CD14-positive monocyte (primary cell): ENCODE measurements at regions not wholly inside any gene's neighbourhood (a gene's known extent, or its start where the extent isn't known, plus 50 kb on each side); places are given as distances from the start of the nearest gene placed in this dataset.

Source experiments
- DNase-seq, 3 donors: peaks; one replicate each; pipeline ENCODE4 v3.0.0-alpha.2; 2011 to 2022
- H2AFZ ChIP-seq: 2 replicates; pipeline ENCODE4 v1.6.0; 2012; ENCODE audit warnings: mild to moderate bottlenecking, low read depth, low read length, inconsistent platforms; ENCODE audit not compliant: insufficient read depth, poor library complexity, severe bottlenecking
- H3K27ac ChIP-seq, 2 donors: 1 replicate in 1 of 2; 2 replicates in 1 of 2; pipeline ENCODE4 v1.5.1; 2012 to 2013; ENCODE audit warnings: low read length in 2 of 2, control low read depth in 1 of 2, inconsistent platforms in 1 of 2, low read depth in 1 of 2, mild to moderate bottlenecking in 1 of 2
- H3K27me3 ChIP-seq, 2 donors: one replicate each; pipeline versions ENCODE4 v1.6.0 to v1.6.1; 2011 to 2013; ENCODE audit warnings: low read length in 2 of 2; ENCODE audit not compliant: control insufficient read depth in 2 of 2, insufficient read depth in 2 of 2
- H3K36me3 ChIP-seq, 2 donors: replicated peaks in 1 of 2; 1 replicate in 1 of 2; 2 replicates in 1 of 2; pipeline versions ENCODE4 v1.5.1 to v1.6.1; 2012 to 2013; ENCODE audit warnings: low read length in 2 of 2, control low read depth in 1 of 2, inconsistent platforms in 1 of 2, mild to moderate bottlenecking in 1 of 2; ENCODE audit not compliant: insufficient read depth in 2 of 2, control insufficient read depth in 1 of 2
- H3K4me1 ChIP-seq, 2 donors: 1 replicate in 1 of 2; 2 replicates in 1 of 2; pipeline versions ENCODE4 v1.5.1 to v1.6.1; 2012 to 2013; ENCODE audit warnings: low read length in 2 of 2, control low read depth in 1 of 2, inconsistent platforms in 1 of 2, mild to moderate bottlenecking in 1 of 2, moderate library complexity in 1 of 2; ENCODE audit not compliant: insufficient read depth in 2 of 2, control insufficient read depth in 1 of 2
- H3K4me2 ChIP-seq: replicated peaks from 2 replicates; pipeline ENCODE3; 2012; ENCODE audit warnings: low read length, moderate library complexity, mild to moderate bottlenecking; ENCODE audit not compliant: poor library complexity, severe bottlenecking; ENCODE audit errors: extremely low read depth
- H3K4me3 ChIP-seq, 3 experiments: fragments of 200-600 bp in 1 of 3; sonication (generic) in 1 of 3; replicated peaks in 1 of 3; 1 replicate in 2 of 3; 2 replicates in 1 of 3; pipeline ENCODE4 v1.5.1; 2011 to 2013; ENCODE audit warnings: low read length in 3 of 3, mild to moderate bottlenecking in 3 of 3, control low read depth in 2 of 3, low read depth in 2 of 3, inconsistent platforms in 1 of 3, moderate library complexity in 1 of 3
- H3K79me2 ChIP-seq: 2 replicates; pipeline ENCODE4 v1.6.0; 2012; ENCODE audit warnings: mild to moderate bottlenecking, control low read depth, inconsistent platforms, low read length, moderate library complexity; ENCODE audit not compliant: insufficient read depth
- H3K9ac ChIP-seq: 2 replicates; pipeline ENCODE4 v1.6.0; 2017; ENCODE audit warnings: low read length, mild to moderate bottlenecking; ENCODE audit not compliant: insufficient read depth, poor library complexity, severe bottlenecking
- H3K9me3 ChIP-seq, 2 donors: replicated peaks in 1 of 2; 1 replicate in 1 of 2; 2 replicates in 1 of 2; pipeline versions ENCODE4 v1.5.1 to v1.6.1; 2012 to 2013; ENCODE audit warnings: low read length in 2 of 2, control low read depth in 1 of 2; ENCODE audit not compliant: control insufficient read depth in 1 of 2, insufficient read depth in 1 of 2
- H4K20me1 ChIP-seq: 2 replicates; pipeline ENCODE4 v1.6.0; 2012; ENCODE audit warnings: mild to moderate bottlenecking, low read length, control low read depth, moderate library complexity; ENCODE audit not compliant: insufficient read depth
- H3K27ac Mint-ChIP-seq, 7 donors: one replicate each; pipeline ENCODE4 v1.8.0; 2020; ENCODE audit warnings: mild to moderate bottlenecking in 7 of 7, mixed read lengths in 7 of 7, moderate library complexity in 6 of 7, inconsistent platforms in 2 of 7
- H3K27me3 Mint-ChIP-seq, 3 donors: one replicate each; pipeline ENCODE4 v1.8.0; 2021 to 2022; ENCODE audit warnings: low read depth in 3 of 3, mild to moderate bottlenecking in 3 of 3, mixed read lengths in 3 of 3, moderate library complexity in 3 of 3, inconsistent platforms in 1 of 3
- H3K36me3 Mint-ChIP-seq, 2 donors: one replicate each; pipeline ENCODE4 v1.8.0; 2020; ENCODE audit warnings: mixed read lengths in 2 of 2, inconsistent platforms in 1 of 2, mild to moderate bottlenecking in 1 of 2
- H3K4me1 Mint-ChIP-seq: one replicate; pipeline ENCODE4 v1.8.0; 2020; ENCODE audit warnings: mild to moderate bottlenecking, mixed read lengths
- H3K4me3 Mint-ChIP-seq, 2 donors: one replicate each; pipeline ENCODE4 v1.8.0; 2020; ENCODE audit warnings: mild to moderate bottlenecking in 2 of 2, mixed read lengths in 2 of 2, moderate library complexity in 1 of 2
- H3K9me3 Mint-ChIP-seq, 7 donors: one replicate each; pipeline ENCODE4 v1.8.0; 2020 to 2022; ENCODE audit warnings: mixed read lengths in 7 of 7, mild to moderate bottlenecking in 6 of 7, moderate library complexity in 6 of 7, inconsistent platforms in 2 of 7
- CTCF ChIP-seq: fragments of 200-600 bp; IDR thresholded peaks from one replicate; pipeline ENCODE4 v1.8.0; 2022; ENCODE audit warnings: antibody characterized with exemption, mild to moderate bottlenecking
- WGBS: methylation state at CpG from one replicate; pipeline ENCODE4 v1.1.5; 2013; ENCODE audit warnings: missing lambda C conversion rate; ENCODE audit not compliant: insufficient coverage; 5-methylcytosine and 5-hydroxymethylcytosine counted together
- intact Hi-C, 2 donors: fragments of 100-400 bp; cut with micrococcal nuclease; formaldehyde crosslinking; loops; one replicate each; pipeline versions ENCODE4 v1.15.0 to v1.15.1; 2023

- no peaks in the 10 kb centered on the region for H3K27me3 ChIP-seq
- H3K4me2 ChIP-seq: no peak overlapping the region
- TF ChIP-seq CTCF: no peak
- H4K20me1 ChIP-seq: no peaks in the 10 kb centered on the region
- H3K4me1 Mint-ChIP-seq: no peaks in the 10 kb centered on the region
- no CpG with 5 or more reads among the region's 1 CpG for WGBS
- DNase-seq: no peak
- no peaks in the 10 kb centered on the region for H3K79me2 ChIP-seq
- H3K36me3 Mint-ChIP-seq: no peaks in the 10 kb centered on the region
- H3K36me3 ChIP-seq: no peaks in the 10 kb centered on the region
- no peak overlapping the region for H3K27ac Mint-ChIP-seq
- H2AFZ ChIP-seq: no peak overlapping the region
- intact Hi-C loops: no loop called here
- no peaks in the 10 kb centered on the region for H3K4me1 ChIP-seq
- H3K4me3 Mint-ChIP-seq: no peak overlapping the region
- H3K27me3 Mint-ChIP-seq: no peaks in the 10 kb centered on the region
- no peak overlapping the region for H3K27ac ChIP-seq
- H3K9me3 ChIP-seq: no peaks in the 10 kb centered on the region
- no peak overlapping the region for H3K9ac ChIP-seq
- no peak overlapping the region for H3K4me3 ChIP-seq
- H3K9me3 Mint-ChIP-seq: no peaks in the 10 kb centered on the region
Observed at GRCh38 chr4:160238790-160239189, 1135.9 kb downstream of the RAPGEF2 start.

GRCh38 chr4:160247091-160247656, 1144.3 kb downstream of the RAPGEF2 start:
- peaks cover 0 to 17% (median 6%) of the 10 kb centered on the region in 7 donors for H3K9me3 Mint-ChIP-seq
- WGBS: 95% methylated on average over 7 of the region's 7 CpGs

More at GRCh38 chr4:160247091-160247656, 1144.3 kb downstream of the RAPGEF2 start:
- Histone ChIP-seq H3K9me3 (peaks cover 12 to 17% of the 10 kb centered on the region in 2 donors), H3K27me3 (no peaks in the 10 kb centered on the region), H3K36me3 (no peaks in the 10 kb centered on the region), H4K20me1 (no peaks in the 10 kb centered on the region), H2AFZ (no peak overlapping the region), H3K4me1 (no peaks in the 10 kb centered on the region), H3K9ac (no peak overlapping the region), H3K4me2 (no peak overlapping the region), H3K27ac (no peak overlapping the region), H3K4me3 (no peak overlapping the region), H3K79me2 (no peaks in the 10 kb centered on the region)
- Mint-ChIP-seq H3K4me1 (no peaks in the 10 kb centered on the region), H3K36me3 (no peaks in the 10 kb centered on the region), H3K27ac (no peak overlapping the region), H3K27me3 (peaks cover 0 to 1% (median 0%) of the 10 kb centered on the region in 3 donors), H3K4me3 (no peak overlapping the region)
- intact Hi-C loops: no loop called here
- DNase-seq: no peak
- no peak for TF ChIP-seq CTCF
